ENCODE measurements at regions not wholly inside any gene's neighbourhood (a gene's known extent, or its start where the extent isn't known, plus 50 kb on each side); places are given as distances from the start of the nearest gene placed in this dataset.

DNA sequence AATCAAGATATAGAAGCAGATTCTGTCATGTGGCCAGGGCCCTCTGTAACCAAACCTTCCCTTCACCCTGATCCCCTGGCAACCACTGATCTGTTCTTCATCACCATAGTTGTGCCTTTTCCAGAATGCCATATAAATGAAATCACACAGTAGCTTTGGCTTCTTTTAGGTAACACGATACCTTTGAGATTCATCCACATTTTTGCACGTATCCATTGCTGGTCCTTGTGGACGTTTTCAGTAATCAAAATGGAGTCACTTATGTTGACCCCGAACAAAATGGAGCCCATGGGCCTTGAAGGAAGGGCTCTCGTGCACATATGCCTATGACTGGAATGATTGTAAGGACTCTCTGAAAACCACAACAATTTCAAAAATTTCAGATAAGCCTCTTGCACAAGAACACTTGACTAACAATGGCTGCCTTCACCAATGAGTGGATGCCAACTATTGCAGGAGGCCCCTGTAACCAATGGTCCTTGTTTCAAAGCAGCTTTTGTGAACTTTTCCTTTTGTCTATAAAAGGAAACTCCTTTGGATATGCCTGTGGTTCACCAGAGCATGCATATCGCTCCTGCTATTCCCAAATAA, 84.3 kb upstream of the RALY start:
- TF ChIP-seq, protein P1, sequence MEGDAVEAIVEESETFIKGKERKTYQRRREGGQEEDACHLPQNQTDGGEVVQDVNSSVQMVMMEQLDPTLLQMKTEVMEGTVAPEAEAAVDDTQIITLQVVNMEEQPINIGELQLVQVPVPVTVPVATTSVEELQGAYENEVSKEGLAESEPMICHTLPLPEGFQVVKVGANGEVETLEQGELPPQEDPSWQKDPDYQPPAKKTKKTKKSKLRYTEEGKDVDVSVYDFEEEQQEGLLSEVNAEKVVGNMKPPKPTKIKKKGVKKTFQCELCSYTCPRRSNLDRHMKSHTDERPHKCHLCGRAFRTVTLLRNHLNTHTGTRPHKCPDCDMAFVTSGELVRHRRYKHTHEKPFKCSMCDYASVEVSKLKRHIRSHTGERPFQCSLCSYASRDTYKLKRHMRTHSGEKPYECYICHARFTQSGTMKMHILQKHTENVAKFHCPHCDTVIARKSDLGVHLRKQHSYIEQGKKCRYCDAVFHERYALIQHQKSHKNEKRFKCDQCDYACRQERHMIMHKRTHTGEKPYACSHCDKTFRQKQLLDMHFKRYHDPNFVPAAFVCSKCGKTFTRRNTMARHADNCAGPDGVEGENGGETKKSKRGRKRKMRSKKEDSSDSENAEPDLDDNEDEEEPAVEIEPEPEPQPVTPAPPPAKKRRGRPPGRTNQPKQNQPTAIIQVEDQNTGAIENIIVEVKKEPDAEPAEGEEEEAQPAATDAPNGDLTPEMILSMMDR (IDR thresholded peaks at IDR 0.05): no peak
- H3K4me3 Mint-ChIP-seq: no peak overlapping the region
- no peaks in the 10 kb centered on the region for H3K9me3 Mint-ChIP-seq
- H3K36me3 Mint-ChIP-seq: no peaks in the 10 kb centered on the region
- no peaks in the 10 kb centered on the region for H4K20me1 ChIP-seq (ENCODE audit: insufficient read depth, low read length)
- no peak overlapping the region for H3K27ac ChIP-seq (ENCODE audit: low read depth in 1 of 2, low read length in 2 of 2)
- no peak overlapping the region for H2AFZ ChIP-seq (ENCODE audit: insufficient read depth, low read depth, low read length, poor library complexity, severe bottlenecking)
- no peak overlapping the region for H3K4me3 ChIP-seq (replicated peaks in 1 of 3; ENCODE audit: low read depth in 2 of 3, low read length in 3 of 3)
- DNase-seq: no peak
- intact Hi-C loops (cut with micrococcal nuclease): no loop called here
- H3K27ac Mint-ChIP-seq: no peak overlapping the region
- H3K79me2 ChIP-seq (ENCODE audit: insufficient read depth, low read length): no peaks in the 10 kb centered on the region
- H3K4me1 Mint-ChIP-seq: peaks cover 2% of the 10 kb centered on the region
- peaks cover 0 to 2% of the 10 kb centered on the region in 2 donors for H3K27me3 ChIP-seq (ENCODE audit: control insufficient read depth in 2 of 2, insufficient read depth in 2 of 2, low read length in 2 of 2)
- no peak overlapping the region for H3K9ac ChIP-seq (ENCODE audit: insufficient read depth, low read length, poor library complexity, severe bottlenecking)
- 83% methylated on average over 1 of the region's 6 CpGs for WGBS (ENCODE audit: insufficient coverage)
- no peak overlapping the region for H3K4me2 ChIP-seq (replicated peaks; ENCODE audit: extremely low read depth, low read length, poor library complexity, severe bottlenecking)
- no peaks in the 10 kb centered on the region for H3K36me3 ChIP-seq (replicated peaks in 1 of 2; ENCODE audit: control insufficient read depth in 1 of 2, insufficient read depth in 2 of 2, low read length in 2 of 2)
- H3K27me3 Mint-ChIP-seq (ENCODE audit: low read depth in 3 of 3): peaks cover 3 to 12% (median 11%) of the 10 kb centered on the region in 3 donors
- H3K9me3 ChIP-seq (replicated peaks in 1 of 2; ENCODE audit: control insufficient read depth in 1 of 2, insufficient read depth in 1 of 2, low read length in 2 of 2): no peaks in the 10 kb centered on the region
- no peaks in the 10 kb centered on the region for H3K4me1 ChIP-seq (ENCODE audit: control insufficient read depth in 1 of 2, insufficient read depth in 2 of 2, low read length in 2 of 2)

DNA sequence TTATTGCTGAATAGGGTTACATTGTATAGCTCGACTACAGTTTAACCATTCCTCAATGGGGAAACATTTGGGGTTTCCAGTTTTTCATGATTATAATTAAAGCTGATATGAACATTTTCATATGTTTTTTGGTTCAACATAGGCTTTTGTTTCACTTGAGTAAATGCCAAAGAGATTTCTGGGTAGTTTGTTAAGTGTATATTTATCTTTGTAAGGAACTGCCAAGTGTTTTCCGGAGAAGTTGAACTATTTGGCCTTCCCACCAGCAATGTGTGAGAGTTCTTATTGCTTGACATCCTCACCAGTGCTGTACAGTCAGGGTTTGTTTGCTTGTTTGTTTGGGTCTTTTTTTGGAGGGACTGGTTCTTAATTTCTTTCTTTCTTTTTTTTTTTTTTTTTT, 83.7 kb upstream of the RALY start:
- Histone ChIP-seq H2AFZ (ENCODE audit: insufficient read depth, low read depth, low read length, poor library complexity, severe bottlenecking) (no peak overlapping the region), H4K20me1 (ENCODE audit: insufficient read depth, low read length) (no peaks in the 10 kb centered on the region), H3K4me2 (replicated peaks; ENCODE audit: extremely low read depth, low read length, poor library complexity, severe bottlenecking) (no peak overlapping the region), H3K9ac (ENCODE audit: insufficient read depth, low read length, poor library complexity, severe bottlenecking) (no peak overlapping the region), H3K36me3 (replicated peaks in 1 of 2; ENCODE audit: control insufficient read depth in 1 of 2, insufficient read depth in 2 of 2, low read length in 2 of 2) (no peaks in the 10 kb centered on the region), H3K4me1 (ENCODE audit: control insufficient read depth in 1 of 2, insufficient read depth in 2 of 2, low read length in 2 of 2) (peaks cover 0 to under 1% of the 10 kb centered on the region in 2 donors), H3K4me3 (replicated peaks in 1 of 3; ENCODE audit: low read depth in 2 of 3, low read length in 3 of 3) (no peak overlapping the region), H3K27ac (ENCODE audit: low read depth in 1 of 2, low read length in 2 of 2) (no peak overlapping the region), H3K9me3 (replicated peaks in 1 of 2; ENCODE audit: control insufficient read depth in 1 of 2, insufficient read depth in 1 of 2, low read length in 2 of 2) (no peaks in the 10 kb centered on the region), H3K79me2 (ENCODE audit: insufficient read depth, low read length) (no peaks in the 10 kb centered on the region), H3K27me3 (ENCODE audit: control insufficient read depth in 2 of 2, insufficient read depth in 2 of 2, low read length in 2 of 2) (peaks cover 0 to 2% of the 10 kb centered on the region in 2 donors)
- H3K27ac Mint-ChIP-seq: no peak overlapping the region
- no peaks in the 10 kb centered on the region for H3K9me3 Mint-ChIP-seq
- intact Hi-C loops (cut with micrococcal nuclease): loop anchor here (10.0 kb wide), 1 partner anchor 215 kb away; no protein-coding TSS in a partner anchor
- peaks cover 3 to 13% (median 12%) of the 10 kb centered on the region in 3 donors for H3K27me3 Mint-ChIP-seq (ENCODE audit: low read depth in 3 of 3)
- no peak for DNase-seq
- TF ChIP-seq, protein P1 (IDR thresholded peaks at IDR 0.05): no peak
- H3K4me3 Mint-ChIP-seq: no peak overlapping the region
- H3K36me3 Mint-ChIP-seq: no peaks in the 10 kb centered on the region
- peaks cover 4% of the 10 kb centered on the region for H3K4me1 Mint-ChIP-seq
- WGBS (ENCODE audit: insufficient coverage): no CpG with 5 or more reads among the region's 2 CpGs
